ENCODE measurements at regions not wholly inside any gene's neighbourhood (a gene's known extent, or its start where the extent isn't known, plus 50 kb on each side); places are given as distances from the start of the nearest gene placed in this dataset.

- TF ChIP-seq TAF1 (IDR thresholded peaks at IDR 0.05; ENCODE audit: borderline replicate concordance, insufficient read depth, low read length): no peak
Measured at GRCh38 chr2:4415171-4415570, 711.8 kb downstream of the DCDC2C start.

GRCh38 chr2:4415810-4416413 lies 712.5 kb downstream of the DCDC2C start:
- TF ChIP-seq FOXP2 (optimal IDR thresholded peaks at IDR 0.05; ENCODE audit: borderline replicate concordance, extremely low read depth, extremely low read length, insufficient read depth) (no peak), SIN3A (IDR thresholded peaks at IDR 0.05; ENCODE audit: borderline replicate concordance, insufficient read depth, low read length) (no peak), POLR2AphosphoS5 (IDR thresholded peaks at IDR 0.05; ENCODE audit: low read depth, low read length) (no peak), REST (IDR thresholded peaks at IDR 0.05; ENCODE audit: insufficient read depth in 1 of 2, low read depth in 2 of 2, low read length in 2 of 2) (no peak), TAF1 (IDR thresholded peaks at IDR 0.05; ENCODE audit: borderline replicate concordance, insufficient read depth, low read length) (no peak)

GRCh38 chr2:4416431-4416830 lies 713.1 kb downstream of the DCDC2C start:
- TF ChIP-seq SIN3A (IDR thresholded peaks at IDR 0.05; ENCODE audit: borderline replicate concordance, insufficient read depth, low read length) (no peak), TAF1 (IDR thresholded peaks at IDR 0.05; ENCODE audit: borderline replicate concordance, insufficient read depth, low read length) (no peak), FOXP2 (optimal IDR thresholded peaks at IDR 0.05; ENCODE audit: borderline replicate concordance, extremely low read depth, extremely low read length, insufficient read depth) (no peak)

GRCh38 chr2:4417771-4418170 lies 714.4 kb downstream of the DCDC2C start:
- TF ChIP-seq POLR2AphosphoS5 (IDR thresholded peaks at IDR 0.05; ENCODE audit: low read depth, low read length): no peak

GRCh38 chr2:4420032-4420431 lies 716.7 kb downstream of the DCDC2C start:
- TF ChIP-seq FOXP2 (optimal IDR thresholded peaks at IDR 0.05; ENCODE audit: borderline replicate concordance, extremely low read depth, extremely low read length, insufficient read depth) (no peak), POLR2AphosphoS5 (IDR thresholded peaks at IDR 0.05; ENCODE audit: low read depth, low read length) (no peak), TAF1 (IDR thresholded peaks at IDR 0.05; ENCODE audit: borderline replicate concordance, insufficient read depth, low read length) (no peak), SIN3A (IDR thresholded peaks at IDR 0.05; ENCODE audit: borderline replicate concordance, insufficient read depth, low read length) (no peak), REST (IDR thresholded peaks at IDR 0.05; ENCODE audit: insufficient read depth in 1 of 2, low read depth in 2 of 2, low read length in 2 of 2) (no peak)

- TF ChIP-seq POLR2AphosphoS5 (IDR thresholded peaks at IDR 0.05; ENCODE audit: low read depth, low read length) (no peak), REST (IDR thresholded peaks at IDR 0.05; ENCODE audit: insufficient read depth in 1 of 2, low read depth in 2 of 2, low read length in 2 of 2) (no peak), TAF1 (IDR thresholded peaks at IDR 0.05; ENCODE audit: borderline replicate concordance, insufficient read depth, low read length) (no peak), FOXP2 (optimal IDR thresholded peaks at IDR 0.05; ENCODE audit: borderline replicate concordance, extremely low read depth, extremely low read length, insufficient read depth) (no peak), SIN3A (IDR thresholded peaks at IDR 0.05; ENCODE audit: borderline replicate concordance, insufficient read depth, low read length) (no peak)
Measured at GRCh38 chr2:4424153-4424552, 720.8 kb downstream of the DCDC2C start.

DNA sequence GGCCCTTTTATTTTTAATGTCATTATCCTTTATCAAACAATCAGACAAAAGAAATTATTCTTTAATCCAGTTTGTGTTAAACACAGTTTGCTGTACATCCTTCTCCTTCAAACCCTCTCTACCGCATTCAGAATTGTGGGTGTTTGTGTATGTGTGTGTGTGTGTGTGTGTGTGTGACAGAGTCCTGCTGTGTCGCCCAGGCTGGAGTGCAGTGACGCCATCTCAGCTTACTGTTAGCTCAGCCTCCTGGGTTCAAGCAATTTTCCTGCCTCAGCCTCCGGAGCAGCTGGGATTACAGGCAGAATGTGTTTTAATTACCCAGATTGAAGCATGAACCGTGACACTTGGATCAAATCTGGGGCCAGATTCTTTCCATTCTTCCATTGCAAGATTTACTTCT lies 723.7 kb downstream of the DCDC2C start:
- TF ChIP-seq TAF1 (IDR thresholded peaks at IDR 0.05; ENCODE audit: borderline replicate concordance, insufficient read depth, low read length) (no peak), FOXP2 (optimal IDR thresholded peaks at IDR 0.05; ENCODE audit: borderline replicate concordance, extremely low read depth, extremely low read length, insufficient read depth) (no peak)
